Breast epithelium (tissue), 3 donors: ENCODE measurements at regions not wholly inside any gene's neighbourhood (a gene's known extent, or its start where the extent isn't known, plus 50 kb on each side); places are given as distances from the start of the nearest gene placed in this dataset.

Source experiments
- POLR2AphosphoS5 ChIP-seq, 3 donors: sonication (generic); formaldehyde crosslinking; IDR thresholded peaks; one replicate each; pipeline ENCODE4 v1.6.1; 2017; ENCODE audit warnings: antibody characterized with exemption in 3 of 3
- TF ChIP-seq, protein P1 (sequence below), 3 donors: fragments of 450-650 bp; IDR thresholded peaks; one replicate each; pipeline ENCODE4 v1.5.1; 2016 to 2017; ENCODE audit warnings: antibody characterized with exemption in 3 of 3, mild to moderate bottlenecking in 3 of 3, moderate library complexity in 3 of 3

DNA sequence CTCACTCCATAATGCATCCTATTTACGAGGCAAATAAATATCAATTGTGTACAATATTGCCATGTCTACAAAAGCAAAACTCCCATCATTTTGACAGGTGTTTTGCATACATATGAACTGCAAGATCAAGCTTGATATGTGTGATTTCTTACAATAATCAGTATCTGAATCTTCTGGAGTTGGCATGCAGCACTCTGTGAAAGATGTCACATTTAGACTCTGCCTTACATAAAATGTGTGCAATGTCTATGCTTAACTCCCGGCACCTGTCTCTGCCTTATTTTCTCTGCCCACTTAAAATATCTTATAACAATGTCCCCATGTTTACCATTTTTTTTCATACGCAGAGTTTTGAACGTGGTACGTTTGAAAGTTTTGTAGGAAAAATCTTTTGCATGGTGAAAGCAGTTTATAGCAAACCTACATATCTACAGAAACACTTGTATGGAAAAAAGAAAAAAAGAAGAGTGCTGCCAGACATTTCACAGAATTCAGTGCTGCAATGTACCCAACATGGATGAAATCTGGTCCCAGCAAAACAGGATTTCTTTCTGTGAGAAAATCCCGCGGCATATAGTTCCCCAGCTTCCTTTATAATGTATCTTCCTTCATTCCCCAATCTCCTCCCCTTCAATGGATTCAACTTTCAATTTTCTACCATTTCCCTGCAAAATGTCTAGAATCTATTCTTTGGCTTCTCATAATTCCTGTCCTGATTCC, 114.1 kb upstream of the NRP1 start:
- TF ChIP-seq, protein P1, sequence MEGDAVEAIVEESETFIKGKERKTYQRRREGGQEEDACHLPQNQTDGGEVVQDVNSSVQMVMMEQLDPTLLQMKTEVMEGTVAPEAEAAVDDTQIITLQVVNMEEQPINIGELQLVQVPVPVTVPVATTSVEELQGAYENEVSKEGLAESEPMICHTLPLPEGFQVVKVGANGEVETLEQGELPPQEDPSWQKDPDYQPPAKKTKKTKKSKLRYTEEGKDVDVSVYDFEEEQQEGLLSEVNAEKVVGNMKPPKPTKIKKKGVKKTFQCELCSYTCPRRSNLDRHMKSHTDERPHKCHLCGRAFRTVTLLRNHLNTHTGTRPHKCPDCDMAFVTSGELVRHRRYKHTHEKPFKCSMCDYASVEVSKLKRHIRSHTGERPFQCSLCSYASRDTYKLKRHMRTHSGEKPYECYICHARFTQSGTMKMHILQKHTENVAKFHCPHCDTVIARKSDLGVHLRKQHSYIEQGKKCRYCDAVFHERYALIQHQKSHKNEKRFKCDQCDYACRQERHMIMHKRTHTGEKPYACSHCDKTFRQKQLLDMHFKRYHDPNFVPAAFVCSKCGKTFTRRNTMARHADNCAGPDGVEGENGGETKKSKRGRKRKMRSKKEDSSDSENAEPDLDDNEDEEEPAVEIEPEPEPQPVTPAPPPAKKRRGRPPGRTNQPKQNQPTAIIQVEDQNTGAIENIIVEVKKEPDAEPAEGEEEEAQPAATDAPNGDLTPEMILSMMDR (IDR thresholded peaks at IDR 0.05): no peak
- TF ChIP-seq POLR2AphosphoS5 (IDR thresholded peaks at IDR 0.05): no peak
